ENCODE measurements at regions not wholly inside any gene's neighbourhood (a gene's known extent, or its start where the extent isn't known, plus 50 kb on each side); places are given as distances from the start of the nearest gene placed in this dataset. TPM values are rescaled to one million over a fixed set of nuclear protein-coding genes. Genes with fewer than 3 reads are reported as not detected.

DNA sequence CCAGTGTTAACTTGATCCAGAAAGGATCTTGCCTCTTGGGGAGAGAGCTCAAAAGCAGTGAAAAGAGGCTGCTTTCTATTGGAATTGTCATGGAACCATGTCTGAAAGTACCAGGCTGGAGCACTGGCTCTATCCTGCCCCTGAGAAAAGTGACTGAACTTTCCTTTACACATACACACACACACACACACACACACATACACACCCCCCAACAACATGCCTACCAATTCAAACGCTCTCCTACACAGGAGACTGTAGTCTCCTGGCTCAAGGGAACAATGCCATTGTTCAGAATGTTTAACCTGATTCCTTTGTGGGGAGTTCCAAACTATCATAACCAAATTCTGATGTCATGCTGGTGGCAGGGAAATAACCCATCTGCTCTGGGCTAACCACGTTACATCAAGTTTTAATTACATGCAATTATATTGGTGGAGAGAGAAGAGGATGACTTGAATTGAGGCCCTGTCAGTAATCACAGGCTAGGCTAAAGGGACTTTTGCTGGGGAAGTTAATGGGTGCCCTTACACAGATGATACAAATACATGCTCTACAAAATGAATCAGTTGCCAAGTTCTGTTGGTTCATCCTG, 52.3 kb upstream of the DUSP10 start:
- ATAC-seq (ENCODE audit: low FRiP score) (no peak), DNase-seq (ENCODE audit: low spot score) (no peak)
- TF ChIP-seq, protein P1, sequence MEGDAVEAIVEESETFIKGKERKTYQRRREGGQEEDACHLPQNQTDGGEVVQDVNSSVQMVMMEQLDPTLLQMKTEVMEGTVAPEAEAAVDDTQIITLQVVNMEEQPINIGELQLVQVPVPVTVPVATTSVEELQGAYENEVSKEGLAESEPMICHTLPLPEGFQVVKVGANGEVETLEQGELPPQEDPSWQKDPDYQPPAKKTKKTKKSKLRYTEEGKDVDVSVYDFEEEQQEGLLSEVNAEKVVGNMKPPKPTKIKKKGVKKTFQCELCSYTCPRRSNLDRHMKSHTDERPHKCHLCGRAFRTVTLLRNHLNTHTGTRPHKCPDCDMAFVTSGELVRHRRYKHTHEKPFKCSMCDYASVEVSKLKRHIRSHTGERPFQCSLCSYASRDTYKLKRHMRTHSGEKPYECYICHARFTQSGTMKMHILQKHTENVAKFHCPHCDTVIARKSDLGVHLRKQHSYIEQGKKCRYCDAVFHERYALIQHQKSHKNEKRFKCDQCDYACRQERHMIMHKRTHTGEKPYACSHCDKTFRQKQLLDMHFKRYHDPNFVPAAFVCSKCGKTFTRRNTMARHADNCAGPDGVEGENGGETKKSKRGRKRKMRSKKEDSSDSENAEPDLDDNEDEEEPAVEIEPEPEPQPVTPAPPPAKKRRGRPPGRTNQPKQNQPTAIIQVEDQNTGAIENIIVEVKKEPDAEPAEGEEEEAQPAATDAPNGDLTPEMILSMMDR (IDR thresholded peaks at IDR 0.05) = no peak

DNA sequence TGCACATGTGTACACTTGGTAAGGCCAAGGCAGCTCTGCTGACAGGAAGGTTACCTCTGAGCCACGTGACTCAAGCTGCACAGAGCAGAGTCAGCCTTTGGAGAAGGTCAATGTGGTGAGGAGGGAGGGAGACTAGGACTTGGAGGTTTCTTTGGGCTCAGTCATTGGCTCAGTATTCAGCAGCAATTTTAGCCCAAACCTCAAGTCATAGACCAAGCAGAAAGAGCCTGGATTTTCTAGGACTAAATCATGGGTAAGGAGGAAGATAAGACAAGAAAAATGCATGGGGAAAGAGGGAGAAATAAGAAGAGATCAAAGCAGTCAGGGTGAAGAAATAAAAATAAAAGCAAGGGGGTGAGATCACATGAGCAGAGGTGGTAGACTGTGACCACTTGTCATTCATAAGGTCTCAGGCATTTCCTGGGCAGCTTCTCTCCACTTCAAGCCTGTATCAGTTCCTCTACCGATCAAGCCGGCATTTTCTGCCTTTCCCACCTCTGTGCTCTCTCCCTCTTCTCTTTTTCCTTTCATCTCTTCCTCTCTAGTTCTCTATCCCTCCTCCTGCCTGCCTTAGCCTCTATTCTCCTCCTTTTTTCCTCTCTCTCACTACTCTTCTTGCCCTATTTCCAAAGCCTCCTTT, 51.7 kb upstream of the DUSP10 start:
- TF ChIP-seq, protein P1 (IDR thresholded peaks at IDR 0.05) = no peak
- ATAC-seq (ENCODE audit: low FRiP score) = no peak
- DNase-seq (ENCODE audit: low spot score) = no peak

DNA sequence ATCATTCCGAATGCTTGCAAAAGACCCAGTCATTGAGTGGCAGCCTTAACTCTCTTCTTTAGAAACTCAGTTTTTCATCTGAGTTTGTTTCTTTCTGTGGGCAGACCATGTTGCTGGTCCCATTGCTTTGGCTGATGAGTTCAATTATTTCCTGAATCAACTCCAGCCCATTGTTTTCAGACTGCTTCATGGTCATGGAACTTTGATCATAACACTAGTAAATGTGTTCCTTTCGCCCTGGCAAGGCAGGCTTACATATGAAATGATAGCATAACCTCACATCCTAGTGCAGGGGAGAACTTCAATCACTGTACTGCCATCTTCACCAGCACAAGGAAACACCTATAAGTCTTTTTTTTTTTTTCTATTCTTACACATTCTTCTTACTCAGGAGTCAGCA, 50.0 kb upstream of the DUSP10 start:
- no peak for ATAC-seq (ENCODE audit: low FRiP score)
- TF ChIP-seq, protein P1 (IDR thresholded peaks at IDR 0.05) = no peak
- no peak for DNase-seq (ENCODE audit: low spot score)

Small RNA genes lying in the stretch of these regions (small RNA-seq; reads per million reads assigned to genes)
- gene RNU6-403P = not detected

Data from omental fat pad (tissue), 3 donors.